ENCODE measurements at regions not wholly inside any gene's neighbourhood (a gene's known extent, or its start where the extent isn't known, plus 50 kb on each side); places are given as distances from the start of the nearest gene placed in this dataset.

DNA sequence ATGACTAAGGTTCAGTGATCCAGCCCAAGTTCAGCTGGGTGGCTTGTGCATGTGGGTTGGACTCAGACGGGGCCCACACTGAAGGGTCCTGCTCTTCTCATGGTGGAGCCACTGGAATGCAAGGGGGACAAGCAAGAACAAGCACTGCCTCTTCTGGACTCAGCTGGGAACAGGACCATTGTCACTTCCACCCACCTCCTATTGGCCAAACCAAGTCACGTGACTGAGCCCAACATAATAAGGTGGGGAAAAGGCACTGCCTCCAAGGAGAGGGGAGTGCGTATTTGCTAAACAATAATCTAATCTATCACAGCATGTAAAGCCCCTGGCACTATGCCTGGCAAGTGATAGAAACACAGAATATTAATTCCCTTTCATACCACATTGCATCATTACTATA lies 87.1 kb downstream of the CHST1 start:
- TF ChIP-seq, protein P1, sequence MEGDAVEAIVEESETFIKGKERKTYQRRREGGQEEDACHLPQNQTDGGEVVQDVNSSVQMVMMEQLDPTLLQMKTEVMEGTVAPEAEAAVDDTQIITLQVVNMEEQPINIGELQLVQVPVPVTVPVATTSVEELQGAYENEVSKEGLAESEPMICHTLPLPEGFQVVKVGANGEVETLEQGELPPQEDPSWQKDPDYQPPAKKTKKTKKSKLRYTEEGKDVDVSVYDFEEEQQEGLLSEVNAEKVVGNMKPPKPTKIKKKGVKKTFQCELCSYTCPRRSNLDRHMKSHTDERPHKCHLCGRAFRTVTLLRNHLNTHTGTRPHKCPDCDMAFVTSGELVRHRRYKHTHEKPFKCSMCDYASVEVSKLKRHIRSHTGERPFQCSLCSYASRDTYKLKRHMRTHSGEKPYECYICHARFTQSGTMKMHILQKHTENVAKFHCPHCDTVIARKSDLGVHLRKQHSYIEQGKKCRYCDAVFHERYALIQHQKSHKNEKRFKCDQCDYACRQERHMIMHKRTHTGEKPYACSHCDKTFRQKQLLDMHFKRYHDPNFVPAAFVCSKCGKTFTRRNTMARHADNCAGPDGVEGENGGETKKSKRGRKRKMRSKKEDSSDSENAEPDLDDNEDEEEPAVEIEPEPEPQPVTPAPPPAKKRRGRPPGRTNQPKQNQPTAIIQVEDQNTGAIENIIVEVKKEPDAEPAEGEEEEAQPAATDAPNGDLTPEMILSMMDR (conservative IDR thresholded peaks at IDR 0.05): no peak
- no peak for TF ChIP-seq EZH2 (IDR thresholded peaks at IDR 0.05; ENCODE audit: low read depth)

Measured in PC-9 (cell line).